ENCODE measurements at regions not wholly inside any gene's neighbourhood (a gene's known extent, or its start where the extent isn't known, plus 50 kb on each side); places are given as distances from the start of the nearest gene placed in this dataset.
"Not testable (repeated sequence)": the region's sequence is repeated elsewhere in the genome, so short reads cannot be mapped to it uniquely, and the experiment has no call there.

- Histone ChIP-seq H3K27ac (ENCODE audit: low read depth in 2 of 2, low read length in 2 of 2) (no peak overlapping the region), H3K36me3 (ENCODE audit: control insufficient read depth in 2 of 2, insufficient read depth in 2 of 2, low read length in 2 of 2) (no peaks in the 10 kb centered on the region), H3K27me3 (ENCODE audit: control insufficient read depth in 2 of 2, insufficient read depth in 2 of 2, low read length in 2 of 2) (no peaks in the 10 kb centered on the region), H3K4me1 (ENCODE audit: control insufficient read depth in 2 of 2, insufficient read depth in 2 of 2, low read length in 2 of 2) (no peaks in the 10 kb centered on the region), H3K9me3 (ENCODE audit: control insufficient read depth in 2 of 2, low read length in 2 of 2) (no peaks in the 10 kb centered on the region), H3K4me3 (ENCODE audit: low read length in 2 of 2) (no peak overlapping the region), H3K9ac (ENCODE audit: low read depth in 1 of 2, low read length in 2 of 2) (no peak overlapping the region)
These were observed 348.8 kb downstream of the UTRN start for GRCh38 chr6:144633886-144634285.

DNA sequence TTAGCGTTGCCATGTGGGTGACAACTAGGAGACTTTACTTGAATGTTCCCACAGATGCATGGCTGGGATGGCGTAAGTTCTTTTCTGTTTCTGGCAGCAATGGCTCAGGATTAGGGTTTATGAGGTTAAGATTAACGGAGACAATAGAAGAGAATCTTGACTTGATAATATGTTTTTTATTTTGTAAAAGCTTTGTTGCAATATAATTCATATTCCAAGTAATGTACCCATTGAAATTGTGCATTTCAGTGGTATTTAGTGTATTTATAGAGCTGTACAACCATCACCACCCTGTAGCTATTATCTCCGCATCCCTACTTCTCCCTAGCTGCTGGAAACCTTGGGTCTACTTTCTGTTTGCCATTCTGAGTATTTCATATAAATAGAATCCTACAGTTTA, 349.2 kb downstream of the UTRN start:
- Histone ChIP-seq H3K9me3 (ENCODE audit: control insufficient read depth in 2 of 2, low read length in 2 of 2) (no peaks in the 10 kb centered on the region), H3K27ac (ENCODE audit: low read depth in 2 of 2, low read length in 2 of 2) (no peak overlapping the region), H3K4me3 (ENCODE audit: low read length in 2 of 2) (no peak overlapping the region), H3K36me3 (ENCODE audit: control insufficient read depth in 2 of 2, insufficient read depth in 2 of 2, low read length in 2 of 2) (no peaks in the 10 kb centered on the region), H3K9ac (ENCODE audit: low read depth in 1 of 2, low read length in 2 of 2) (no peak overlapping the region), H3K27me3 (ENCODE audit: control insufficient read depth in 2 of 2, insufficient read depth in 2 of 2, low read length in 2 of 2) (no peaks in the 10 kb centered on the region), H3K4me1 (ENCODE audit: control insufficient read depth in 2 of 2, insufficient read depth in 2 of 2, low read length in 2 of 2) (no peaks in the 10 kb centered on the region)

DNA sequence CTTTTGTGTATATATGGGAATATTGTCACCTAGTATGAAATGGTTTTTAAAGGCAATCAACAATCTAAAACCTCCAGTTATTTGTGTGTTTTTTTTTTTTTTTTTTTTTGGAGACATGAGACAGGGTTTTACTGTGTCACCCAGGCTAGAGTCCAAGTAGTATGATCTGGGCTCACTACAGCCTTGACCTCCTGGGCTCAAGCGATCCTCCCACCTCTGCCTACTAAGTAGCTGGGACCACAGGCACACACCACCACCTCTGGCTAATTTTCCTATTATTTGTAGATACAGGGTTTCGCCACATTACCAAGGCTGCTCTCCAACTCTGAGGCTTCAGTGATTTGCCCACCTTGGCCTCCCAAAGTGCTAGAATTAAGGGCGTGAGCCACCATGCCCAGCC, 349.9 kb downstream of the UTRN start:
- no peak overlapping the region for H3K4me3 ChIP-seq (ENCODE audit: low read length in 2 of 2)
- no peaks in the 10 kb centered on the region for H3K9me3 ChIP-seq (ENCODE audit: control insufficient read depth in 2 of 2, low read length in 2 of 2)
- H3K27me3 ChIP-seq (ENCODE audit: control insufficient read depth in 2 of 2, insufficient read depth in 2 of 2, low read length in 2 of 2), result no peaks in the 10 kb centered on the region
- H3K27ac ChIP-seq (ENCODE audit: low read depth in 2 of 2, low read length in 2 of 2), result no peak overlapping the region
- no peaks in the 10 kb centered on the region for H3K36me3 ChIP-seq (ENCODE audit: control insufficient read depth in 2 of 2, insufficient read depth in 2 of 2, low read length in 2 of 2)
- H3K4me1 ChIP-seq (ENCODE audit: control insufficient read depth in 2 of 2, insufficient read depth in 2 of 2, low read length in 2 of 2), result no peaks in the 10 kb centered on the region
- no peak overlapping the region for H3K9ac ChIP-seq (ENCODE audit: low read depth in 1 of 2, low read length in 2 of 2)

DNA sequence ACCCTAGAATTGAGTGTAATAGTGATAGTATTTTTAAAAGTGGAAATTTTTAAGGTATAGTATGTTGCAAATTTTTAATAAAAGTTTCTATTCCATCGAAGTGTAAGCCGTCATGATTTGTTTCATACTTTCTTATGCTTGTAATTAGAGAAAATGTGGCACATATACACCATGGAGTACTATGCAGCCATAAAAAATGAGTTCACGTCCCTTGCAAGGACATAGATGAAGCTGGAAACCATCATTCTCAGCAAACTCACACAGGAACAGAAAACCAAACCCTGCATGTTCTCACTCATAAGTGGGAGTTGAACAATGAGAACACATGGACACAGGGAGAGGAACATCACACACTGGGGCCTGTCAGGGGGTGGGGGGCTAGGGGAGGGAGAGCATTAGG, 350.9 kb downstream of the UTRN start:
- H3K27ac ChIP-seq (ENCODE audit: low read depth in 2 of 2, low read length in 2 of 2); H3K4me1 ChIP-seq (ENCODE audit: control insufficient read depth in 2 of 2, insufficient read depth in 2 of 2, low read length in 2 of 2); H3K9me3 ChIP-seq (ENCODE audit: control insufficient read depth in 2 of 2, low read length in 2 of 2); H3K36me3 ChIP-seq (ENCODE audit: control insufficient read depth in 2 of 2, insufficient read depth in 2 of 2, low read length in 2 of 2); H3K9ac ChIP-seq (ENCODE audit: low read depth in 1 of 2, low read length in 2 of 2); H3K4me3 ChIP-seq (ENCODE audit: low read length in 2 of 2); H3K27me3 ChIP-seq (ENCODE audit: control insufficient read depth in 2 of 2, insufficient read depth in 2 of 2, low read length in 2 of 2): not testable (repeated sequence)

- H3K4me3 ChIP-seq (ENCODE audit: low read length in 2 of 2), result no peak overlapping the region
- H3K36me3 ChIP-seq (ENCODE audit: control insufficient read depth in 2 of 2, insufficient read depth in 2 of 2, low read length in 2 of 2), result no peaks in the 10 kb centered on the region
- no peak overlapping the region for H3K27ac ChIP-seq (ENCODE audit: low read depth in 2 of 2, low read length in 2 of 2)
- H3K4me1 ChIP-seq (ENCODE audit: control insufficient read depth in 2 of 2, insufficient read depth in 2 of 2, low read length in 2 of 2), result no peaks in the 10 kb centered on the region
- H3K9me3 ChIP-seq (ENCODE audit: control insufficient read depth in 2 of 2, low read length in 2 of 2), result no peaks in the 10 kb centered on the region
- no peaks in the 10 kb centered on the region for H3K27me3 ChIP-seq (ENCODE audit: control insufficient read depth in 2 of 2, insufficient read depth in 2 of 2, low read length in 2 of 2)
- H3K9ac ChIP-seq (ENCODE audit: low read depth in 1 of 2, low read length in 2 of 2), result no peak overlapping the region
These were observed 352.4 kb downstream of the UTRN start for GRCh38 chr6:144637541-144637940.

- Histone ChIP-seq H3K36me3 (ENCODE audit: control insufficient read depth in 2 of 2, insufficient read depth in 2 of 2, low read length in 2 of 2) (no peaks in the 10 kb centered on the region), H3K27ac (ENCODE audit: low read depth in 2 of 2, low read length in 2 of 2) (no peak overlapping the region), H3K9ac (ENCODE audit: low read depth in 1 of 2, low read length in 2 of 2) (no peak overlapping the region), H3K4me3 (ENCODE audit: low read length in 2 of 2) (no peak overlapping the region), H3K9me3 (ENCODE audit: control insufficient read depth in 2 of 2, low read length in 2 of 2) (no peaks in the 10 kb centered on the region), H3K4me1 (ENCODE audit: control insufficient read depth in 2 of 2, insufficient read depth in 2 of 2, low read length in 2 of 2) (no peaks in the 10 kb centered on the region), H3K27me3 (ENCODE audit: control insufficient read depth in 2 of 2, insufficient read depth in 2 of 2, low read length in 2 of 2) (no peaks in the 10 kb centered on the region)
These were observed 354.5 kb downstream of the UTRN start for GRCh38 chr6:144639654-144640053.

DNA sequence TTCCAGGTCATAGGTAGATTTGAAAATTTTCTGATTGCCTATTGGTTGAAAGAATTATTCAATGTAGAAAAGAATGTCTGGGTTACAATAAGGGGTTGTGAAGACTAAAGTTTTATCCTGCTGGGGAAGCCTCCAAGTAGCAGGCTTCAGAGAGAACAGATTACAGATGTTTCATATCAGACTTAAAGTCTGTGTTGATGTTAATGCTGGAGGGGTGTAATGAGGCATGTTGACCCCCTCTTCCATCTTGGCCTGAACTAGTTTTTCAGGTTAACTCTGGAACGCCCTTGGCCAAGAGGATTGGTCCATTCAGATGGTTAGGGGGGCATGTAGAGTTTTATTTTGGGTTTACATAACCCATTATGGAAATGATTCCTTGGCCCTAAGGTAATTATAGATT, 356.2 kb downstream of the UTRN start:
- Histone ChIP-seq H3K4me1 (ENCODE audit: control insufficient read depth in 2 of 2, insufficient read depth in 2 of 2, low read length in 2 of 2) (no peaks in the 10 kb centered on the region), H3K27ac (ENCODE audit: low read depth in 2 of 2, low read length in 2 of 2) (no peak overlapping the region), H3K27me3 (ENCODE audit: control insufficient read depth in 2 of 2, insufficient read depth in 2 of 2, low read length in 2 of 2) (no peaks in the 10 kb centered on the region), H3K36me3 (ENCODE audit: control insufficient read depth in 2 of 2, insufficient read depth in 2 of 2, low read length in 2 of 2) (no peaks in the 10 kb centered on the region), H3K9me3 (ENCODE audit: control insufficient read depth in 2 of 2, low read length in 2 of 2) (no peaks in the 10 kb centered on the region), H3K9ac (ENCODE audit: low read depth in 1 of 2, low read length in 2 of 2) (no peak overlapping the region), H3K4me3 (ENCODE audit: low read length in 2 of 2) (no peak overlapping the region)

GRCh38 chr6:144644776-144645175, 359.6 kb downstream of the UTRN start:
- H3K36me3 ChIP-seq (ENCODE audit: control insufficient read depth in 2 of 2, insufficient read depth in 2 of 2, low read length in 2 of 2), result no peaks in the 10 kb centered on the region
- H3K9me3 ChIP-seq (ENCODE audit: control insufficient read depth in 2 of 2, low read length in 2 of 2), result no peaks in the 10 kb centered on the region
- H3K4me1 ChIP-seq (ENCODE audit: control insufficient read depth in 2 of 2, insufficient read depth in 2 of 2, low read length in 2 of 2), result no peaks in the 10 kb centered on the region
- H3K4me3 ChIP-seq (ENCODE audit: low read length in 2 of 2), result no peak overlapping the region
- H3K27ac ChIP-seq (ENCODE audit: low read depth in 2 of 2, low read length in 2 of 2), result no peak overlapping the region
- no peak overlapping the region for H3K9ac ChIP-seq (ENCODE audit: low read depth in 1 of 2, low read length in 2 of 2)
- no peaks in the 10 kb centered on the region for H3K27me3 ChIP-seq (ENCODE audit: control insufficient read depth in 2 of 2, insufficient read depth in 2 of 2, low read length in 2 of 2)

DNA sequence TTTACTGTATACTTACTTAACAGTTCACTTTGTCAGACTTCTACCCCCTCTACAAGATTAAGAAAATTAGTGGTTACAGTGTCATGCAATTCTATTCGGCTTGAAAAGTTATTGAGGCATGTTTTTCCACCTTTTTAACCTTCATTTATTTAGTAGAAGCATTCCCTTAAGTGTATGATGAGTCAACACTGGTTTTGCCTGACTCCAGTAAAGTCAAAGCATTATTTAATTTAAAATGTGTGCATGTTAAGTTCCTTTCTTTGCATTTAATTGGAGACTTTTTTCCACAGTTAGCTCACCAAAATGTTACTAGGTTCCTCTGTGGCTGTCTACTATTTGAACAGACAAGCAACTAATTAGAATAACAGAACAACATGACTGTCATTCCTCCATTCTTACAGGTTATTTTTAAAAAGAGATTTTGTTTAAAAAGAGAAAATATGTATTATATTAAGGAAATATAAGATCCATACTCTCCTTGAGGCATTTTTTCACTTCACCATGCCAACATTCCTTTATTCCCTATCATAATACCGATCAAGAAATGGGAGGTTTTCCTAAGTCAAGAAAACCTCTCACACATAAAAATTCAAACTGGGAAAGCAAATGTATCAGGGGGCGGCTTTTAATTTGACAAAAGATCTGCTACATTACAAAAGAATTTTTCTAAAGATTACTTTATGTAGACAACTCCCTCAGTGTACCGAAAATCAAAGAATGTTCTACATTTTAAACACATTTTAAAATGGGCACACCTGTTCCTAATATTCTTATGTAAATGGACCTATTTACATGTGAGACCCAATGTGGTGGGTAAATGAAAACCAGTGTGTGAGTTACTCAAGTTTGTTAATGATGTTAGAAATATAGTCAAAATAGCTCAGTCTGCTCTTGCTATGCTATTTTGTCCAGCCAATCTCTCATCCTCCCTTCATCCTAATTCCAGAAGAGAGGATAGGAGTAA, 361.2 kb downstream of the UTRN start:
- no peaks in the 10 kb centered on the region for H3K27me3 ChIP-seq (ENCODE audit: control insufficient read depth in 2 of 2, insufficient read depth in 2 of 2, low read length in 2 of 2)

DNA sequence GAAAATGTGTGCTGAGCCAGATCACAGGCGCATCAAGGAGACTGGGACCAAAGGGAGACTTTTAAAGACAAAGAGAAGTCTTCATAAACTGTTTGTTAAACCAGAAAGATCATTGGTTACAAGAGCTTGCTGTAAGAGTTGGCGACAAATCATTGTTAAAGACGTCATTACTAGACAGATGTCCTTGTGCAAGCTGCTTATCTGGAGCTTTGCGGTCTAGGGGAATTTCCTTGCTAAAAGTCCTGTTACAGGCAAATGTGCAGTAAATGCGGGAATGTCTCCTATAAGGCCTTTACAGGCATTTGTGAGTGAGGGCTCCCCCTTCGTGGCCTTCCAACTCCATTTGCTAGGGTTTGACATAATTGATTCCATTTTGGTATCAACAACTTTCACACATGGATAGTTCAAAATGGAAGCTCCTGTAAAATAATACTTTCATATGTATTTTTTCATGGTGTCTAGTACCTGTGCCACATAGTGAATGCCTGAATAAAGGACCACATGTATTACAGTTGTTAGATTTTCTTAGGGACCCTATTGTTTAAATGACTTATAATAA, 362.4 kb downstream of the UTRN start:
- Histone ChIP-seq H3K36me3 (ENCODE audit: control insufficient read depth in 2 of 2, insufficient read depth in 2 of 2, low read length in 2 of 2) (no peaks in the 10 kb centered on the region), H3K4me3 (ENCODE audit: low read length in 2 of 2) (no peak overlapping the region), H3K27ac (ENCODE audit: low read depth in 2 of 2, low read length in 2 of 2) (no peak overlapping the region), H3K4me1 (ENCODE audit: control insufficient read depth in 2 of 2, insufficient read depth in 2 of 2, low read length in 2 of 2) (no peaks in the 10 kb centered on the region), H3K27me3 (ENCODE audit: control insufficient read depth in 2 of 2, insufficient read depth in 2 of 2, low read length in 2 of 2) (no peaks in the 10 kb centered on the region), H3K9ac (ENCODE audit: low read depth in 1 of 2, low read length in 2 of 2) (no peak overlapping the region), H3K9me3 (ENCODE audit: control insufficient read depth in 2 of 2, low read length in 2 of 2) (no peaks in the 10 kb centered on the region)

More for the DNA sequence above, 361.2 kb downstream of the UTRN start:
- H3K9me3 ChIP-seq (ENCODE audit: control insufficient read depth in 2 of 2, low read length in 2 of 2), result no peaks in the 10 kb centered on the region
- H3K36me3 ChIP-seq (ENCODE audit: control insufficient read depth in 2 of 2, insufficient read depth in 2 of 2, low read length in 2 of 2), result no peaks in the 10 kb centered on the region
- no peaks in the 10 kb centered on the region for H3K4me1 ChIP-seq (ENCODE audit: control insufficient read depth in 2 of 2, insufficient read depth in 2 of 2, low read length in 2 of 2)
- H3K27ac ChIP-seq (ENCODE audit: low read depth in 2 of 2, low read length in 2 of 2), result no peak overlapping the region
- H3K9ac ChIP-seq (ENCODE audit: low read depth in 1 of 2, low read length in 2 of 2), result no peak overlapping the region
- H3K4me3 ChIP-seq (ENCODE audit: low read length in 2 of 2), result no peak overlapping the region

Measured in mucosa of rectum (tissue), 2 donors.